Hepatocyte (in vitro differentiated cells): ENCODE measurements at regions not wholly inside any gene's neighbourhood (a gene's known extent, or its start where the extent isn't known, plus 50 kb on each side); places are given as distances from the start of the nearest gene placed in this dataset.

Experiments used
- EZH2phosphoT487 ChIP-seq: fragments of 200-600 bp; sonication (generic); IDR thresholded peaks from one replicate; pipeline ENCODE4 v1.6.1; 2018; ENCODE audit warnings: antibody characterized with exemption, mild to moderate bottlenecking, low read depth, moderate library complexity; ENCODE audit not compliant: unreplicated experiment, severe bottlenecking
- TF ChIP-seq, protein P1 (sequence below): fragments of 200-600 bp; sonication (generic); IDR thresholded peaks from 2 replicates; pipeline ENCODE4 v1.5.1; 2016; ENCODE audit warnings: antibody characterized with exemption, mild to moderate bottlenecking; ENCODE audit not compliant: poor library complexity

DNA sequence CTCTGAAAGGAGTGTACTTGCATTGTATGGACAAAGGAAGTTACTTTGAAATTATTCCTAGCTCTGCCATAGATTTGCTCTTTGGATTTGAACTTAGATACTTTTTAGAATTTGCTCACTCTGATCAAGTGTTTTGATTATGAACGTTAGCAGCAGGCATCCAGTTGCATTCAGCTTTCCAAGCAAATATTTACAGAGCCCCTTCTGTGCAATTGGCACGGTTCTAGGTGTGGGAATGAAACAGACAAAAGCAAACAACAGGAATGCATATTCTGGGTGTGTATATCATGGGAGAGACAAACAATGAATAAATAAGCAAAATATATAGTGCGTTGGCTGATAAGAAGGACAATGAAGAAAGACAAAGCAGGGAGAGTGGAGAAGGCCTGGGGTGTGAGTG lies 125.5 kb upstream of the ADAMTS9 start:
- TF ChIP-seq, protein P1, sequence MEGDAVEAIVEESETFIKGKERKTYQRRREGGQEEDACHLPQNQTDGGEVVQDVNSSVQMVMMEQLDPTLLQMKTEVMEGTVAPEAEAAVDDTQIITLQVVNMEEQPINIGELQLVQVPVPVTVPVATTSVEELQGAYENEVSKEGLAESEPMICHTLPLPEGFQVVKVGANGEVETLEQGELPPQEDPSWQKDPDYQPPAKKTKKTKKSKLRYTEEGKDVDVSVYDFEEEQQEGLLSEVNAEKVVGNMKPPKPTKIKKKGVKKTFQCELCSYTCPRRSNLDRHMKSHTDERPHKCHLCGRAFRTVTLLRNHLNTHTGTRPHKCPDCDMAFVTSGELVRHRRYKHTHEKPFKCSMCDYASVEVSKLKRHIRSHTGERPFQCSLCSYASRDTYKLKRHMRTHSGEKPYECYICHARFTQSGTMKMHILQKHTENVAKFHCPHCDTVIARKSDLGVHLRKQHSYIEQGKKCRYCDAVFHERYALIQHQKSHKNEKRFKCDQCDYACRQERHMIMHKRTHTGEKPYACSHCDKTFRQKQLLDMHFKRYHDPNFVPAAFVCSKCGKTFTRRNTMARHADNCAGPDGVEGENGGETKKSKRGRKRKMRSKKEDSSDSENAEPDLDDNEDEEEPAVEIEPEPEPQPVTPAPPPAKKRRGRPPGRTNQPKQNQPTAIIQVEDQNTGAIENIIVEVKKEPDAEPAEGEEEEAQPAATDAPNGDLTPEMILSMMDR = no peak
- TF ChIP-seq EZH2phosphoT487 = no peak
